Body of pancreas (tissue), 4 donors: ENCODE measurements at regions not wholly inside any gene's neighbourhood (a gene's known extent, or its start where the extent isn't known, plus 50 kb on each side); places are given as distances from the start of the nearest gene placed in this dataset.

Source experiments
- ATAC-seq: fragments of 150-250 bp; one replicate; pipeline ENCODE4 v1.9.1; 2016
- DNase-seq, 4 donors: peaks; one replicate each; pipeline ENCODE4 v3.0.0-alpha.2; 2019
- H3K27ac ChIP-seq, 4 donors: fragments of 200-600 bp; sonication (generic); 1 replicate in 3 of 4; 2 replicates in 1 of 4; pipeline versions ENCODE4 v1.5.1 to v1.6.1; 2016 to 2019; ENCODE audit warnings: mild to moderate bottlenecking in 1 of 4, mixed read lengths in 1 of 4, moderate library complexity in 1 of 4
- H3K27me3 ChIP-seq, 2 donors: fragments of 200-600 bp; sonication (generic); one replicate each; pipeline ENCODE4 v1.6.0; 2016; ENCODE audit warnings: mild to moderate bottlenecking in 1 of 2
- H3K36me3 ChIP-seq, 2 donors: fragments of 200-600 bp; sonication (generic); replicated peaks in 1 of 2; 2 replicates each; pipeline ENCODE4 v1.5.1; 2016; ENCODE audit warnings: low read depth in 2 of 2; ENCODE audit not compliant: insufficient read depth in 1 of 2
- H3K4me1 ChIP-seq: fragments of 200-600 bp; sonication (generic); one replicate; pipeline ENCODE4 v1.6.0; 2016
- H3K4me3 ChIP-seq, 2 donors: fragments of 200-600 bp; sonication (generic); 1 replicate in 1 of 2; 2 replicates in 1 of 2; pipeline ENCODE4 v1.5.1; 2016 to 2019
- H3K9me3 ChIP-seq, 3 donors: fragments of 200-600 bp; sonication (generic); 1 replicate in 2 of 3; 2 replicates in 1 of 3; pipeline ENCODE4 v1.5.1; 2016
- POLR2A ChIP-seq, 3 donors: fragments of 450-650 bp; IDR thresholded peaks; one replicate each; pipeline ENCODE4 v1.6.1; 2016; ENCODE audit warnings: antibody characterized with exemption in 3 of 3, mild to moderate bottlenecking in 2 of 3
- WGBS, 2 donors: methylation state at CpG; one replicate each; pipeline ENCODE4 v1.1.5; 2017; 5-methylcytosine and 5-hydroxymethylcytosine counted together
- intact Hi-C: fragments of 100-400 bp; cut with DNase I; formaldehyde crosslinking; loops from one replicate; pipeline ENCODE4 v1.15.1; 2023
- TF ChIP-seq, protein P1 (sequence below), 7 experiments: fragments of 450-650 bp in 4 of 7; fragments of 200-600 bp in 3 of 7; sonication (generic) in 3 of 7; IDR thresholded peaks; one replicate each; pipeline ENCODE4 v1.5.1; 2016 to 2019; ENCODE audit warnings: antibody characterized with exemption in 7 of 7

DNA sequence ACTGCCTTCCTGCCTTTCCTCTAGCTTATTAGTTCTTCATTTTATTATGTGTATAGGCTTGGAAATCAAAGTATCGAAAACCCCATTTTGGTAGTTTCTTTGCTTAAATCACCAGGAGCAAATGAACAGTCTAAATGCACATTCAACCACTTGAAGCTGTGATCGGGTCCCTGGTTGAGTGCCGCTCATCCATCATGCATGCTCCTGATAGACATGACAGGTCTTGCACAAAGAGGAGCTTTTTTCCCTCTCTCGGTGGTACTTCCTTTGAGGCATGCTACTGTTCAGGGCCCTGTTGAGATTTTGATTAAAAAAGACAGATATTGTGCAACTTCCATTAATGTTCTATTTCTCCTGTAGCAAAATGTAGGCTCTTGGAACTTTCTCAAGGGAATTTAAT lies 185.8 kb downstream of the OLFM4 start:
- intact Hi-C loops = no loop called here
- H3K9me3 ChIP-seq = no peaks in the 10 kb centered on the region
- H3K27me3 ChIP-seq = no peaks in the 10 kb centered on the region
- TF ChIP-seq, protein P1, sequence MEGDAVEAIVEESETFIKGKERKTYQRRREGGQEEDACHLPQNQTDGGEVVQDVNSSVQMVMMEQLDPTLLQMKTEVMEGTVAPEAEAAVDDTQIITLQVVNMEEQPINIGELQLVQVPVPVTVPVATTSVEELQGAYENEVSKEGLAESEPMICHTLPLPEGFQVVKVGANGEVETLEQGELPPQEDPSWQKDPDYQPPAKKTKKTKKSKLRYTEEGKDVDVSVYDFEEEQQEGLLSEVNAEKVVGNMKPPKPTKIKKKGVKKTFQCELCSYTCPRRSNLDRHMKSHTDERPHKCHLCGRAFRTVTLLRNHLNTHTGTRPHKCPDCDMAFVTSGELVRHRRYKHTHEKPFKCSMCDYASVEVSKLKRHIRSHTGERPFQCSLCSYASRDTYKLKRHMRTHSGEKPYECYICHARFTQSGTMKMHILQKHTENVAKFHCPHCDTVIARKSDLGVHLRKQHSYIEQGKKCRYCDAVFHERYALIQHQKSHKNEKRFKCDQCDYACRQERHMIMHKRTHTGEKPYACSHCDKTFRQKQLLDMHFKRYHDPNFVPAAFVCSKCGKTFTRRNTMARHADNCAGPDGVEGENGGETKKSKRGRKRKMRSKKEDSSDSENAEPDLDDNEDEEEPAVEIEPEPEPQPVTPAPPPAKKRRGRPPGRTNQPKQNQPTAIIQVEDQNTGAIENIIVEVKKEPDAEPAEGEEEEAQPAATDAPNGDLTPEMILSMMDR (IDR thresholded peaks at IDR 0.05) = no peak
- no peak for TF ChIP-seq POLR2A (IDR thresholded peaks at IDR 0.05)
- no peak overlapping the region for H3K27ac ChIP-seq
- no peak overlapping the region for H3K4me3 ChIP-seq
- WGBS, 2 donors = 19 to 33% methylated on average over 4 of the region's 4 CpGs
- H3K36me3 ChIP-seq = no peaks in the 10 kb centered on the region
- ATAC-seq = no peak
- no peaks in the 10 kb centered on the region for H3K4me1 ChIP-seq
- no peak for DNase-seq

DNA sequence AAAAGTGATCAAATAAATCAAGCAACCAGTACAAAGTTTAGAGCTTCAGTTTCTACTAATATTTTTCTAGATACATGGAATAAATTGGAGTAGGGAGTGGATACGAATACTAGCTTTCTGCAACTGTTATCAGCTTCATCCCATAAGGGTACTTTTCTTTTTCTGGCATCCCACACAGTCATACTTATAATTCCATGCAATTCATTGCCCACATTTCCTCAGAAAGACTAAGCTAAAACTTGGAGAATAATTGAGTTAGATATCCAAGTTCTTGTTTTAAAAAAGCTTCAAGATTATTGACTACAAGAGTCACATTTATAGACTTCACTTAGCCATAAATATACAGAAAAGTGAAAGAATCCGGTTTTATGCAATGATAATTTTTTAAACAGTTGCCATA lies 186.9 kb downstream of the OLFM4 start:
- no peaks in the 10 kb centered on the region for H3K9me3 ChIP-seq
- TF ChIP-seq POLR2A (IDR thresholded peaks at IDR 0.05) = no peak
- TF ChIP-seq, protein P1 (IDR thresholded peaks at IDR 0.05) = no peak
- ATAC-seq (no peak), DNase-seq (no peak)
- H3K27me3 ChIP-seq = no peaks in the 10 kb centered on the region
- no peaks in the 10 kb centered on the region for H3K36me3 ChIP-seq
- 53 to 56% methylated on average over 2 of the region's 2 CpGs for WGBS, 2 donors
- intact Hi-C loops = no loop called here
- no peaks in the 10 kb centered on the region for H3K4me1 ChIP-seq
- H3K4me3 ChIP-seq = no peak overlapping the region
- H3K27ac ChIP-seq = no peak overlapping the region

DNA sequence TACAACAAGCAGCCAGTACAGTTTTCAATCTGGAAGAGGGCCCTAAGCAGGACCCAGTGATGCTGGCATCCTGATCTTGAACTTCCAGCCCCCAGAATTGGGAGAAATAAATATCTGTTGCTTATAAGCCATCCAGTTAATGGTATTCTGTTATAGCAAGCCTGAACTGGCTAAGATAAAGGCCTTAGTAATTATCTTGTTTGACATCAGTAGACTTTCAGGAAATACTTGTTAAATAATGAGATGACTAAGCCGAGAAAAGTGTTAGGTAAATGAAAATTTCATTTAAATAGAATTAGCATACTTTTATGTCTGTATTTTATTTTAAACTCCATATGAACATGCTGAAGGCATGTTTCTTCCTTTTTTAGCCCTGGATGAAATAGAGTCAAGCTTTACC lies 188.2 kb downstream of the OLFM4 start:
- intact Hi-C loops = no loop called here
- no peaks in the 10 kb centered on the region for H3K36me3 ChIP-seq
- 24 to 33% methylated on average over 1 of the region's 1 CpG for WGBS, 2 donors
- H3K9me3 ChIP-seq = no peaks in the 10 kb centered on the region
- H3K27ac ChIP-seq = no peak overlapping the region
- no peaks in the 10 kb centered on the region for H3K4me1 ChIP-seq
- H3K4me3 ChIP-seq = no peak overlapping the region
- no peaks in the 10 kb centered on the region for H3K27me3 ChIP-seq
- no peak for TF ChIP-seq POLR2A (IDR thresholded peaks at IDR 0.05)
- TF ChIP-seq, protein P1 (IDR thresholded peaks at IDR 0.05) = no peak
- DNase-seq (no peak), ATAC-seq (no peak)

DNA sequence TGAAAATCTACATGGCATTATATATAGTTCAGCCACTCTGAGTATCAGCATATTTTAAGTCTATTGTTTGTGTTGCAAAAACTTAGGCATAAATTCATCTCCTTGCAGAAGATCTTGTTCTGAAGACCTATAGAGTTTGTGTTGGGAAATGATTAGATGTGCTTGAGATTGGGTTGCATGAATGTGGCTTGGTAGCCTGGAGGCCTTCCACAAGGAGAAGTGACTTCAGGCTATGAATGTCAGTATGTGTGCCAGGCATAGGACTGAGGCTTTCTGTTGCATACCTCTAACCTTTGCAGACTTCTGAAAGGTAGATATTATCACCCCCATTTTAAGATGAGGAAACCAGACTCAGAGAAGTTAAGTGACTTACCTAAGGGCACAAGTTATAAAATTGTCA lies 188.6 kb downstream of the OLFM4 start:
- Histone ChIP-seq H3K4me3 (no peak overlapping the region), H3K4me1 (no peaks in the 10 kb centered on the region), H3K36me3 (no peaks in the 10 kb centered on the region), H3K27me3 (no peaks in the 10 kb centered on the region), H3K9me3 (no peaks in the 10 kb centered on the region), H3K27ac (no peak overlapping the region)
- intact Hi-C loops = no loop called here
- no peak for ATAC-seq
- DNase-seq = no peak
- no peak for TF ChIP-seq POLR2A (IDR thresholded peaks at IDR 0.05)
- TF ChIP-seq, protein P1 (IDR thresholded peaks at IDR 0.05) = no peak

DNA sequence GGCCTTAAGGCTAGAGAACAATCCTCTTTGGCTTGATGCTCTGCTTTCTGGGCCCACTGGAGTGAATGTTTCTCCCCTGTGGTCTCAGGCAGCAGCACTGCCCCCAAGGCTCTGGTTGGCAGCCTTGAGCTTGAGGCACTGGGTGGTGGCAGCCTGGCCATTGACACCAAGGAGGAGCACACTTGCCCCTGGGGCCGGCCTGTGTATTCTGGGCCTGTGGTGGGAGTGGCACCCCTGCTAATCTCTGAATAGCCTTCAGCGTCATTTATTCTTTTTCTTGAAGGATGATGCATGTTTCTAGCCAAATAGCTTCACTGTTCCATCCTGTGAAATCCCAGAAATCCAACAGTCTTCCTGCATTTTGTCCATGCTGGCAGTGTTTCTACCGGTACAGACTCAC lies 191.4 kb downstream of the OLFM4 start:
- no peaks in the 10 kb centered on the region for H3K4me1 ChIP-seq
- DNase-seq (no peak), ATAC-seq (no peak)
- WGBS, 2 donors = 76 to 84% methylated on average over 3 of the region's 3 CpGs
- no peak overlapping the region for H3K4me3 ChIP-seq
- intact Hi-C loops = no loop called here
- no peaks in the 10 kb centered on the region for H3K27me3 ChIP-seq
- H3K36me3 ChIP-seq = no peaks in the 10 kb centered on the region
- no peak for TF ChIP-seq POLR2A (IDR thresholded peaks at IDR 0.05)
- TF ChIP-seq, protein P1 (IDR thresholded peaks at IDR 0.05) = no peak
- peaks cover 0 to 12% (median 0%) of the 10 kb centered on the region in 3 donors for H3K9me3 ChIP-seq
- H3K27ac ChIP-seq = no peak overlapping the region
